Spleen (tissue), 11 donors: ENCODE measurements at regions not wholly inside any gene's neighbourhood (a gene's known extent, or its start where the extent isn't known, plus 50 kb on each side); places are given as distances from the start of the nearest gene placed in this dataset.

ENCODE experiments used
- DNase-seq: peaks from one replicate; pipeline ENCODE4 v3.0.0-alpha.2; 2020
- H3K27ac ChIP-seq, 8 donors: fragments of 200-600 bp; sonication (generic) in 7 of 8; 1 replicate in 4 of 8; 2 replicates in 4 of 8; pipeline versions ENCODE4 v1.5.0 to v1.8.0; 2016 to 2021; ENCODE audit warnings: inconsistent platforms in 4 of 8, mild to moderate bottlenecking in 4 of 8, moderate library complexity in 1 of 8
- H3K27me3 ChIP-seq, 7 donors: fragments of 200-600 bp; sonication (generic) in 6 of 7; replicated peaks in 1 of 7; 1 replicate in 4 of 7; 2 replicates in 3 of 7; pipeline versions ENCODE4 v1.5.0 to v1.8.0; 2016 to 2021; ENCODE audit warnings: inconsistent platforms in 3 of 7, mild to moderate bottlenecking in 1 of 7
- H3K36me3 ChIP-seq, 6 donors: fragments of 200-600 bp; sonication (generic) in 5 of 6; 1 replicate in 4 of 6; 2 replicates in 2 of 6; pipeline versions ENCODE4 v1.5.0 to v1.8.0; 2016 to 2021; ENCODE audit warnings: inconsistent platforms in 2 of 6
- H3K4me1 ChIP-seq, 6 donors: fragments of 200-600 bp; sonication (generic) in 5 of 6; 1 replicate in 3 of 6; 2 replicates in 3 of 6; pipeline versions ENCODE4 v1.5.0 to v1.8.0; 2016 to 2021; ENCODE audit warnings: inconsistent platforms in 3 of 6
- H3K4me3 ChIP-seq, 8 donors: fragments of 200-600 bp; sonication (generic) in 7 of 8; 1 replicate in 4 of 8; 2 replicates in 4 of 8; pipeline versions ENCODE4 v1.5.0 to v1.8.0; 2016 to 2021; ENCODE audit warnings: inconsistent platforms in 4 of 8, mild to moderate bottlenecking in 4 of 8, moderate library complexity in 2 of 8
- H3K9me3 ChIP-seq, 8 donors: fragments of 200-600 bp; sonication (generic) in 7 of 8; 1 replicate in 4 of 8; 2 replicates in 4 of 8; pipeline versions ENCODE4 v1.5.0 to v1.8.0; 2016 to 2021; ENCODE audit warnings: inconsistent platforms in 4 of 8
- CTCF ChIP-seq, 11 experiments: fragments of 200-600 bp in 7 of 11; fragments of 450-650 bp in 4 of 11; sonication (generic) in 4 of 11; IDR thresholded peaks in 8 of 11; conservative IDR thresholded peaks in 3 of 11; 1 replicate in 7 of 11; 2 replicates in 4 of 11; pipeline versions ENCODE4 v1.4.0 to v1.8.0; 2016 to 2021; ENCODE audit warnings: antibody characterized with exemption in 11 of 11, inconsistent platforms in 4 of 11, mild to moderate bottlenecking in 1 of 11
- POLR2A ChIP-seq, 3 donors: fragments of 450-650 bp; IDR thresholded peaks; one replicate each; pipeline ENCODE4 v1.5.1; 2017; ENCODE audit warnings: antibody characterized with exemption in 3 of 3, mild to moderate bottlenecking in 1 of 3
- POLR2AphosphoS5 ChIP-seq, 3 donors: sonication (generic); formaldehyde crosslinking; IDR thresholded peaks; one replicate each; pipeline ENCODE4 v1.5.1; 2017; ENCODE audit warnings: antibody characterized with exemption in 3 of 3
- WGBS, 5 donors: extraction: QIAGEN DNeasy Blood & Tissue Kit in 3 of 5; methylation state at CpG; one replicate each; pipeline versions ENCODE4 v1.1.5 to v1.1.7; 2013 to 2018; 5-methylcytosine and 5-hydroxymethylcytosine counted together
- intact Hi-C: fragments of 100-400 bp; cut with DNase I; formaldehyde crosslinking; loops from one replicate; pipeline ENCODE4 v1.15.0; 2023; ENCODE audit warnings: low total_unique reads
- donor health status: healthy with polysubstance abuse.
- donor health status: DM: no; HTN: no; CAD: no; lungs with moderate emphysema.
- donor health status: DM: no; HTN: no; CAD: no.
- donor health status: Bipolar disorder and iron deficiency.
- donor health status: healthy.
- donor health status: DM: no; HTN: no; CAD: no.
- donor health status: DM: yes; HTN: yes; CAD: no.

DNA sequence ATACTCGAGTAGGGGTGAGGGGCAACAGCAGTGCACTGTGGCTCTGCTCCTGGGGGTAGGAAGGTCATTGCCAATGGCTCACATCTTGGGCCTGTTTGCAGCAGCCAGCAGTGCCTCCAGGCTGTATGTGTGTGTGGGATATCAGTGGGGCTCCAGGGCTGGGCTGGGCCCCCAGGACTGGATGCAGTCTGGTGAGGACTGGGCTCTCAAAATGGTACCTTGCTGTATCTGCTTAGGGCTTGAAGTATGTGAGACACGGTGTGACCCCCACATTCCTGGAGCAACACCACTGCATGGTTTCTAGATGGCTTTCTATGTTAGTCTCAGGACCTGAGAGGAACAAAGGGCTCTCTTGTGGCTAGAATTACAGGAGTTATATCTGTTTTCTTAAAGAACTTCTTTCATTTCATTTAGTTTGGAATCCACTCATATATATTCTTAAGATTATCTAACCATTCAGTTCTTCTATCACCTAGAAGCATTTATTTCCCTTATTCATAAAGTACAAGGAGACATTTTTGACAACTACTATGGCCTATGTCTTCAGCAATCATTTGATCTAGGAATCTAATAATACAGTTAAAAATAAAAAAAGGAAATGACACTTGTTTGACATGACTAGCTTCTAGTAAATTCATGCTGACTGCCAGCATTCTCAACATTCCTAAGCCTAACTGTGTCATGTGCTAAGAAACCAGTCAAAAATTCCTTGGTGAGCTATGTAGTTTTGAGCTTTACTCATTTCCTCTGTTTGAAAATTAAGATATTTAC lies 443.2 kb upstream of the SEMA3A start:
- no peaks in the 10 kb centered on the region for H3K36me3 ChIP-seq
- WGBS, 5 donors: 83 to 90% (median 85%) methylated on average over 2 of the region's 2 CpGs
- intact Hi-C loops: no loop called here
- no peaks in the 10 kb centered on the region for H3K27me3 ChIP-seq
- H3K4me1 ChIP-seq: peaks cover 0 to 3% (median 0%) of the 10 kb centered on the region in 6 donors
- peak overlapping the region in 5 of 8 donors; percentile 10 to 46 (median 16) for H3K27ac ChIP-seq
- H3K4me3 ChIP-seq: no peak overlapping the region
- TF ChIP-seq POLR2AphosphoS5 (IDR thresholded peaks at IDR 0.05) (no peak), CTCF (IDR thresholded peaks at IDR 0.05 in 8 of 11, conservative IDR thresholded peaks at IDR 0.05 in 3 of 11) (no peak), POLR2A (IDR thresholded peaks at IDR 0.05) (no peak)
- peak; percentile 47 for DNase-seq
- H3K9me3 ChIP-seq: peaks cover 0 to 44% (median 20%) of the 10 kb centered on the region in 8 donors

GRCh38 chr7:84631913-84632312 lies 437.3 kb upstream of the SEMA3A start:
- Histone ChIP-seq H3K9me3 (peaks cover 0 to 57% (median 35%) of the 10 kb centered on the region in 8 donors), H3K36me3 (no peaks in the 10 kb centered on the region), H3K27ac (no peak overlapping the region), H3K4me3 (no peak overlapping the region), H3K4me1 (no peaks in the 10 kb centered on the region), H3K27me3 (no peaks in the 10 kb centered on the region)
- no peak for TF ChIP-seq POLR2A (IDR thresholded peaks at IDR 0.05)
- 64 to 86% (median 78%) methylated on average over 4 of the region's 4 CpGs for WGBS, 5 donors
- intact Hi-C loops: no loop called here
- peak; percentile 38 for DNase-seq

DNA sequence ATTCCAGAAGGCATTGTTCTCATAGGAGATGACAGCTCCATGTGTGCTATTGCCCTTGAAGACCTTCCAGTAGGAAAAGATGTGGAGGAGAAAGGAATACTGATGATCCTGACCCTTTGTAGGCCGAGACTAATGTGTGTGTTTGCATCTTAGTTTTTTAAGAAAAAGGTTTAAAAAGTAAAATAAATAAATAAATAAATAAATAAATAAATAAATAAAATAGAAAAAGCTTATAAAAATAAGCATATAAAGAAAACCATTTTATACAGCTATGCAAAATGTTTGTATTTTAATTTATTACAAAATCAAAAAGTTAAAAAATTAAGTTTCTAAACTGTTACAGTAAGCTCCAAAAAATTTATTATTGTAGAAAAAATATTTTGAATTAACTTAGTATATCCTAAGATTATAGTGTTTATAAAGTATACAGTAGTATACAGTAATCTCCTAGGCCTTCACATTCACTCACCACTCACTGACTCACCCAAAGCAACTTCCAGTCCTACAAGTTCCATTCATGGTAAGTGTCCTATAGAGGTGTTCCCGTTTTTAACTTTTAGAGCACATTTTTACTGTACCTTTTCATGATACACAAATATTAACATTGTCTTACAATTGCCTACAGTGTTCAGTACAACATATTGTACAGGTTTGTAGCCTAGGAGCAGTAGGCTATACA lies 435.2 kb upstream of the SEMA3A start:
- Histone ChIP-seq H3K4me3 (no peak overlapping the region), H3K27ac (no peak overlapping the region), H3K36me3 (no peaks in the 10 kb centered on the region), H3K9me3 (peaks cover 0 to 37% (median 24%) of the 10 kb centered on the region in 8 donors), H3K27me3 (no peaks in the 10 kb centered on the region), H3K4me1 (no peaks in the 10 kb centered on the region)
- TF ChIP-seq CTCF (IDR thresholded peaks at IDR 0.05 in 8 of 11, conservative IDR thresholded peaks at IDR 0.05 in 3 of 11) (no peak), POLR2AphosphoS5 (IDR thresholded peaks at IDR 0.05) (no peak), POLR2A (IDR thresholded peaks at IDR 0.05) (no peak)
- WGBS, 5 donors: 71 to 90% (median 83%) methylated on average over 2 of the region's 2 CpGs
- intact Hi-C loops: no loop called here
- no peak for DNase-seq

DNA sequence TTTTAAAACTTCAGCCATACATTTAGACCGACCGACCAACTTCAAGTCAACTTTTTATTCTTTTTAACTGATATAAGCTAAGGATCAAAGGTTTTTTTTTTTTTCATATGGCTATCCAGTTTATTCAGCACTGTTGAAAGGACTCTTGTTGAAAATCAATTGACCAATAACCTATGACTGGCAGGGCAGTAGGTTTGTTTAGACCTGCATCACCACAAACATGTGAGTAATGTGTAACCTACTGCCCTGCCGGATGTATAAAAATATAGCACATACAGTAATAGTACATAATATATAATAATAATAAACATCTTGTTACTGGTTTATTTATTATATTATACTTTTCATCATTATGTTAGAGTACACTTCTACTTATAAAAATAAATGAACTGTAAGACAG lies 434.6 kb upstream of the SEMA3A start:
- no peak for DNase-seq
- Histone ChIP-seq H3K9me3 (peaks cover 0 to 32% (median 23%) of the 10 kb centered on the region in 8 donors), H3K4me3 (no peak overlapping the region), H3K27ac (no peak overlapping the region), H3K27me3 (no peaks in the 10 kb centered on the region), H3K36me3 (no peaks in the 10 kb centered on the region), H3K4me1 (no peaks in the 10 kb centered on the region)
- intact Hi-C loops: no loop called here
- TF ChIP-seq POLR2AphosphoS5 (IDR thresholded peaks at IDR 0.05) (no peak), CTCF (IDR thresholded peaks at IDR 0.05 in 8 of 11, conservative IDR thresholded peaks at IDR 0.05 in 3 of 11) (no peak), POLR2A (IDR thresholded peaks at IDR 0.05) (no peak)
- 93 to 99% (median 95%) methylated on average over 3 of the region's 3 CpGs for WGBS, 5 donors
